ENCODE measurements at regions not wholly inside any gene's neighbourhood (a gene's known extent, or its start where the extent isn't known, plus 50 kb on each side); places are given as distances from the start of the nearest gene placed in this dataset.

DNA sequence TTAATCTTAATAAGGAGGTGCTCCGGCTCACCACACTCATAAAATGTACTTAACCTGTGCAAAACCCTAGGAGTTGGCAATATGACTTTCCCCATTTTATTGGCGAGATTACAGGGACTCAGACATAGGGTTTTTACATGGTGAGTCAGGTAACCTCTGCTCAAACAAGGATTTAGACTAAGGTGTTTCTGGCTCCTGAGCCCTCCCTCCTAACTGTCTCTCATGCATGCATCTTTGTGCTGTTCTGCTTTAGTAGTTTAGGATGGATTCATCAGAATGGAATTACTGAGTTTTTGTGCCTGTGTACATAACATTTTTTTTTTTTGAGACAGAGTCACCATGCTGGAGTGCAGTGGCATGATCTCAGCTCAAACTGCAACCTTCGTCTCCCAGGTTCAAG, 993.3 kb upstream of the TMEM132C start:
- no peak for TF ChIP-seq CTCF (conservative IDR thresholded peaks at IDR 0.05 in 1 of 2, IDR thresholded peaks at IDR 0.05 in 1 of 2; ENCODE audit: extremely low read depth in 1 of 2, insufficient read depth in 1 of 2, low read depth in 1 of 2, low read length in 2 of 2)
- no peak for TF ChIP-seq EZH2 (IDR thresholded peaks at IDR 0.05; ENCODE audit: borderline replicate concordance, low read length)

Data from mammary epithelial cell (primary cell).